ENCODE measurements at regions not wholly inside any gene's neighbourhood (a gene's known extent, or its start where the extent isn't known, plus 50 kb on each side); places are given as distances from the start of the nearest gene placed in this dataset.
A peak's percentile ranks its signal among the peaks of the same experiment; 100 is the strongest.

GRCh38 chr1:228647523-228648444 lies 87.5 kb upstream of the RHOU start:
- peak overlapping the region; percentile 79 for H3K27ac ChIP-seq (ENCODE audit: extremely low read depth, low read depth, low read length)
- H3K36me3 ChIP-seq (ENCODE audit: control insufficient read depth in 2 of 2, insufficient read depth in 1 of 2, low read length in 2 of 2), result peaks cover 0 to 7% of the 10 kb centered on the region in 2 experiments; a peak in 1 of 3 replicates
- ChIA-PET CTCF (no interaction called here), POLR2A (interaction anchor here (0.6 kb wide), 1 partner anchor 241 kb away, joined by 8 read pairs; the partner anchor contains the start of gene TRIM11)
- H3K4me1 ChIP-seq (ENCODE audit: control insufficient read depth, insufficient read depth, low read length), result peaks cover 3% of the 10 kb centered on the region; the same call in 1 of the 2 replicates
- H3K4me3 ChIP-seq (ENCODE audit: low read depth, low read length), result peak overlapping the region; percentile 20
- no peaks in the 10 kb centered on the region for H3K9me3 ChIP-seq (ENCODE audit: control insufficient read depth, insufficient read depth, low read depth, low read length)
- TF ChIP-seq KLF7 (tag by site-specific recombination; IDR thresholded peaks at IDR 0.05; ENCODE audit: borderline replicate concordance) (peak; percentile 95; the same call in 1 of the 2 replicates), ZNF324 (tag by site-specific recombination; IDR thresholded peaks at IDR 0.05) (peak; percentile 83), ZNF768 (tag by site-specific recombination; IDR thresholded peaks at IDR 0.05) (peak; percentile 94; the same call in 1 of the 2 replicates), ZNF610 (tag by site-specific recombination; IDR thresholded peaks at IDR 0.05; ENCODE audit: borderline replicate concordance) (peak; percentile 85), ZBTB20 (tag by site-specific recombination; IDR thresholded peaks at IDR 0.05) (peak; percentile 98), ZBTB1 (tag by site-specific recombination; IDR thresholded peaks at IDR 0.05) (0 out of 2 replicates have a peak, but pooled peaks have one; percentile 53), MZF1 (tag by site-specific recombination; IDR thresholded peaks at IDR 0.05; ENCODE audit: borderline replicate concordance) (peak; percentile 97), ZBTB7A (tag by site-specific recombination; IDR thresholded peaks at IDR 0.05; ENCODE audit: low read depth) (peak; percentile 77; the same call in 1 of the 2 replicates), ZSCAN5A (tag by site-specific recombination; IDR thresholded peaks at IDR 0.05) (peak; percentile 38; the same call in 1 of the 2 replicates), EGR2 (tag by site-specific recombination; IDR thresholded peaks at IDR 0.05; ENCODE audit: low read depth) (peak; percentile 96), ZNF175 (tag by site-specific recombination; IDR thresholded peaks at IDR 0.05) (no peak), ZNF645 (tag by site-specific recombination; IDR thresholded peaks at IDR 0.05) (no peak), ZNF561 (tag by site-specific recombination; IDR thresholded peaks at IDR 0.05; ENCODE audit: borderline replicate concordance) (peak; percentile 78; the same call in 1 of the 2 replicates), GLIS1 (tag by site-specific recombination; IDR thresholded peaks at IDR 0.05) (peak; percentile 93), KLF16 (tag by site-specific recombination; IDR thresholded peaks at IDR 0.05) (peak; percentile 70), KLF17 (tag by site-specific recombination; IDR thresholded peaks at IDR 0.05) (peak; percentile 98), PRDM10 (tag by site-specific recombination; IDR thresholded peaks at IDR 0.05) (peak; percentile 99), ZNF843 (tag by site-specific recombination; IDR thresholded peaks at IDR 0.05) (peak; percentile 78), ZNF596 (tag by site-specific recombination; IDR thresholded peaks at IDR 0.05) (0 out of 2 replicates have a peak, but pooled peaks have one; percentile 15), IKZF3 (tag by site-specific recombination; IDR thresholded peaks at IDR 0.05) (peak; percentile 83), REPIN1 (tag by site-specific recombination; IDR thresholded peaks at IDR 0.05; ENCODE audit: low read depth) (peak; percentile 63; the same call in 1 of the 2 replicates), ZBTB44 (tag by site-specific recombination; IDR thresholded peaks at IDR 0.05) (0 out of 2 replicates have a peak, but pooled peaks have one; percentile 60), GLIS2 (tag by site-specific recombination; IDR thresholded peaks at IDR 0.05) (peak; percentile 99), ZBTB21 (tag by site-specific recombination; IDR thresholded peaks at IDR 0.05) (peak; percentile 53; the same call in 1 of the 2 replicates), BCL11B (tag by site-specific recombination; IDR thresholded peaks at IDR 0.05; ENCODE audit: low read depth) (peak; percentile 11), ZNF560 (tag by site-specific recombination; IDR thresholded peaks at IDR 0.05; ENCODE audit: borderline replicate concordance) (no peak), ZSCAN30 (tag by site-specific recombination; IDR thresholded peaks at IDR 0.05) (peak; percentile 76; the same call in 1 of the 2 replicates)
